GM12878 (cell line): ENCODE measurements at regions not wholly inside any gene's neighbourhood (a gene's known extent, or its start where the extent isn't known, plus 50 kb on each side); places are given as distances from the start of the nearest gene placed in this dataset.

Experiments
- ATAC-seq: fragments of 200-7000 bp; cut with Tn5 transposase; 3 replicates; pipeline ENCODE4 v1.9.1; 2020; ENCODE audit warnings: mild to moderate bottlenecking, moderate library complexity
- BruUV-seq: library from RNA; stranded (reverse); fragments of 400-500 nt; replicated peaks from 2 replicates; lab custom pipeline; 2021; lab: Mats Ljungman, UMichigan
- CTCF ChIA-PET: fragments of 300-600 bp; sonication (Branson Sonifier 250); formaldehyde crosslinking; extraction: SDS; loops from one replicate; lab custom pipeline; 2021; ENCODE audit warnings: inconsistent platforms; lab: Yijun Ruan, JAX
- POLR2A ChIA-PET: fragments of 350-600 bp; formaldehyde crosslinking; extraction: SDS; loops from one replicate; lab custom pipeline; 2021; ENCODE audit warnings: inconsistent platforms; lab: Charles Lee
- RAD21 ChIA-PET: fragments of 300-600 bp; sonication (Branson Sonifier 250); formaldehyde crosslinking; loops from one replicate; lab custom pipeline; 2023; ENCODE audit warnings: antibody characterized with exemption; ENCODE audit not compliant: unreplicated experiment; lab: Charles Lee
- SMC1A ChIA-PET: fragments of 300-600 bp; sonication (Branson Sonifier 250); formaldehyde crosslinking; loops from one replicate; lab custom pipeline; 2023; ENCODE audit not compliant: unreplicated experiment, uncharacterized antibody; lab: Charles Lee
- DNase-seq: peaks from one replicate; pipeline ENCODE4 v3.0.0-alpha.2; 2011; ENCODE audit warnings: low read depth, low spot score
- FAIRE-seq: peaks from 3 replicates; lab custom pipeline; 2011; peaks lifted over from hg19 to GRCh38; lab: Jason Lieb, UNC
- H2AFZ ChIP-seq: 2 replicates; pipeline ENCODE4 v1.6.0; 2011; ENCODE audit warnings: low read depth, low read length, control low read depth; ENCODE audit not compliant: control insufficient read depth
- H3K27ac ChIP-seq: 2 replicates; pipeline ENCODE4 v1.5.1; 2011; ENCODE audit warnings: control low read depth; ENCODE audit not compliant: control insufficient read depth, insufficient read depth
- H3K27me3 ChIP-seq, 2 experiments: replicated peaks in 1 of 2; 2 replicates each; pipeline versions ENCODE4 v1.6.0 to v1.6.1; 2011; ENCODE audit warnings: low read length in 1 of 2; ENCODE audit not compliant: control insufficient read depth in 2 of 2, insufficient read depth in 2 of 2
- H3K36me3 ChIP-seq, 2 experiments: 2 replicates each; pipeline ENCODE4 v1.5.1; 2011; ENCODE audit warnings: low read length in 1 of 2; ENCODE audit not compliant: control insufficient read depth in 2 of 2, insufficient read depth in 2 of 2
- H3K4me1 ChIP-seq: 2 replicates; pipeline ENCODE4 v1.6.1; 2011; ENCODE audit warnings: mild to moderate bottlenecking, low read length, moderate library complexity, mixed read lengths; ENCODE audit not compliant: control insufficient read depth, insufficient read depth
- H3K4me2 ChIP-seq: 2 replicates; pipeline ENCODE4 v1.6.0; 2011; ENCODE audit warnings: control low read depth; ENCODE audit not compliant: control insufficient read depth, insufficient read depth
- H3K4me3 ChIP-seq: fragments of 200-600 bp; sonication (generic); 2 replicates; pipeline ENCODE4 v1.5.1; 2016
- H3K79me2 ChIP-seq: 2 replicates; pipeline ENCODE4 v1.6.0; 2011; ENCODE audit warnings: low read length; ENCODE audit not compliant: control insufficient read depth, insufficient read depth
- H3K9ac ChIP-seq: 2 replicates; pipeline ENCODE4 v1.8.0; 2011; ENCODE audit warnings: low read length, control low read depth, mixed read lengths; ENCODE audit not compliant: control insufficient read depth, insufficient read depth
- H3K9me3 ChIP-seq: replicated peaks from 3 replicates; pipeline ENCODE4 v1.5.1; 2011; ENCODE audit warnings: mild to moderate bottlenecking, low read length; ENCODE audit not compliant: control insufficient read depth, insufficient read depth
- H4K20me1 ChIP-seq: 2 replicates; pipeline ENCODE4 v1.6.0; 2011; ENCODE audit not compliant: control insufficient read depth, insufficient read depth
- ASH2L ChIP-seq: fragments of 300-600, 200-600 bp; sonication (generic); IDR thresholded peaks from 2 replicates; pipeline ENCODE4 v1.6.1; 2017; ENCODE audit warnings: low read depth, mild to moderate bottlenecking, borderline replicate concordance
- BRCA1 ChIP-seq: IDR thresholded peaks from 2 replicates; pipeline ENCODE4 v1.6.1; 2011; ENCODE audit warnings: low read depth, low read length, improper control_type of control experiment
- CBX5 ChIP-seq: sonication (generic); IDR thresholded peaks from 2 replicates; pipeline ENCODE4 v1.6.1; 2016; ENCODE audit warnings: low read depth, moderate library complexity, mild to moderate bottlenecking, inconsistent platforms
- IKZF1 ChIP-seq: fragments of 450-650 bp; conservative IDR thresholded peaks from 2 replicates; pipeline ENCODE4 v1.6.1; 2017; ENCODE audit warnings: antibody characterized with exemption, mild to moderate bottlenecking
- LARP7 ChIP-seq: fragments of 450-650 bp; IDR thresholded peaks from 2 replicates; pipeline ENCODE4 v1.6.1; 2017; ENCODE audit warnings: mild to moderate bottlenecking
- MTA2 ChIP-seq: fragments of 450-650 bp; IDR thresholded peaks from 2 replicates; pipeline ENCODE4 v1.6.1; 2016; ENCODE audit warnings: low read depth, mild to moderate bottlenecking, moderate library complexity
- NR2C1 ChIP-seq: fragments of 450-650 bp; IDR thresholded peaks from 2 replicates; pipeline ENCODE4 v1.6.1; 2017; ENCODE audit warnings: antibody characterized with exemption, mild to moderate bottlenecking, moderate library complexity
- NRF1 ChIP-seq: conservative IDR thresholded peaks from 2 replicates; pipeline ENCODE4 v1.6.1; 2011; ENCODE audit warnings: mild to moderate bottlenecking, low read depth, low read length, improper control_type of control experiment
- SREBF1 ChIP-seq: IDR thresholded peaks from 2 replicates; pipeline ENCODE4 v1.6.1; 2012; ENCODE audit warnings: mild to moderate bottlenecking, low read length
- WRNIP1 ChIP-seq: IDR thresholded peaks from 2 replicates; pipeline ENCODE4 v1.6.1; 2011; ENCODE audit warnings: low read depth, low read length, improper control_type of control experiment, borderline replicate concordance
- YY1 ChIP-seq: IDR thresholded peaks from 2 replicates; pipeline ENCODE4 v1.6.1; 2011; ENCODE audit warnings: low read depth, mild to moderate bottlenecking, low read length
- WGBS: methylation state at CpG from one replicate; pipeline ENCODE4 v1.1.6; 2016; ENCODE audit warnings: low lambda C conversion rate; ENCODE audit not compliant: insufficient replicate concordance, insufficient coverage; ENCODE audit errors: missing lambda C conversion rate; 5-methylcytosine and 5-hydroxymethylcytosine counted together
- in situ Hi-C: fragments of 300-500 bp; cut with MboI; formaldehyde crosslinking; loops from 9 replicates; pipeline ENCODE4 v1.14.3; 2018; ENCODE audit warnings: mixed read lengths
- intact Hi-C: fragments of 100-400 bp; cut with micrococcal nuclease; formaldehyde crosslinking; loops from one replicate; pipeline ENCODE4 v1.14.2; 2022; ENCODE audit not compliant: unreplicated experiment
- TF ChIP-seq, protein P1 (sequence below): fragments of 150-350 bp; IDR thresholded peaks from 2 replicates; pipeline ENCODE4 v1.6.1; 2014; ENCODE audit warnings: mild to moderate bottlenecking, low read depth, low read length
- TF ChIP-seq, protein P2 (sequence below): fragments of 450-650 bp; formaldehyde crosslinking; IDR thresholded peaks from 2 replicates; pipeline ENCODE4 v1.5.0; 2022; ENCODE audit warnings: mild to moderate bottlenecking, missing genetic modification characterization

DNA sequence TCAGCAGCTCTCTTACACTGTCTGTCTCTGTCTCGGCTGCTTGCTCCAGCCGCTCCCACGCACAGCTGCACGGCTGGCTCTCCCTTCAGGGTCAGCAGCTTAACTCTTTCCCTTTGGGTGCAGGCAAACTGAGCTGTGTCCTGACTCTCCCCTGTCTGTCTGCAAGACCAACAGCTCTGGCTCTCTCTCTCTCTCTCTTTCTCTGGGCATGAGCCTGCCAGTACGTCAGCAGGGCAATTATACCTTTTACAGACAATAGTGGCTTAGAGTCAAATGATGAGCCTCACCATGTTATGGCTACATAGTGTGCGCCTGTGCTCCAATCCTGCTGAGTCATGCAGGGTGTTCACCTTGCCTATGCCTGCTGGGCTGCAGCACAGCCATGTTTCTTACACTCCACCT, 120.5 kb upstream of the DDHD1 start:
- in situ Hi-C loops = no loop called here
- Histone ChIP-seq H3K4me3 (no peak overlapping the region), H3K9ac (no peak overlapping the region), H3K27me3 (no peaks in the 10 kb centered on the region), H3K4me1 (no peaks in the 10 kb centered on the region), H3K9me3 (no peaks in the 10 kb centered on the region; the same call in 2 of the 3 replicates), H3K79me2 (no peaks in the 10 kb centered on the region), H2AFZ (no peak overlapping the region), H3K36me3 (no peaks in the 10 kb centered on the region), H3K4me2 (no peak overlapping the region), H4K20me1 (no peaks in the 10 kb centered on the region), H3K27ac (no peak overlapping the region)
- FAIRE-seq (no peak), ATAC-seq (no peak), DNase-seq (no peak)
- POLR2A ChIA-PET = no interaction called here
- RAD21 ChIA-PET = no interaction called here
- SMC1A ChIA-PET = no interaction called here
- WGBS = 66% methylated on average over 6 of the region's 6 CpGs
- BruUV-seq = no TSS peak
- TF ChIP-seq CBX5 (0 out of 2 replicates have a peak, but pooled peaks have one; percentile 45), SREBF1 (no peak)
- intact Hi-C loops = no loop called here
- CTCF ChIA-PET = interaction anchor here (2.3 kb wide), 1 partner anchor 22 kb away, joined by 6 read pairs; no protein-coding TSS in a partner anchor

DNA sequence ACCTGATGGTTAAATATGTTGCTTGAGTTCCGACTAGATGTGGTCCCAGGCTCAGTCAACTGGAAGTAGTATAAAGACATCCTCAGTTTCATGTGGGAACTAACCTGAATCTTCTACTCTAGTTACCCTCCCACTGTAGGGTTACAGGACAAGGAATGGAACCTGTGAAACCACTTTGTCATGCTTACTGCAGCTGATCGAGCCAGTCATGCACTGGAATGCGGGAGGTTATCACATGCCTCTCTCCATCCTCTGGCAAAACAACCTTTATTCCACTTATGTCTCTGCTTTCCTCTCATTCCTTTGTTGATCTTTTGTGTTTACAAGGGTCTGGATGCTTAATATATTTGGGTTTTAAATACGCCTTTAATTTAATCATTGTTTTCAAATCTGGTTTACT, 111.9 kb upstream of the DDHD1 start:
- ChIA-PET SMC1A (no interaction called here), CTCF (interaction anchor here (0.9 kb wide), 1 partner anchor 30 kb away, joined by 4 read pairs; no protein-coding TSS in a partner anchor), RAD21 (no interaction called here), POLR2A (no interaction called here)
- Histone ChIP-seq H3K4me1 (no peaks in the 10 kb centered on the region), H3K9me3 (no peaks in the 10 kb centered on the region), H3K36me3 (no peaks in the 10 kb centered on the region), H3K9ac (no peak overlapping the region), H2AFZ (no peak overlapping the region), H4K20me1 (no peaks in the 10 kb centered on the region), H3K4me3 (no peak overlapping the region), H3K27ac (no peak overlapping the region), H3K27me3 (no peaks in the 10 kb centered on the region), H3K4me2 (no peak overlapping the region), H3K79me2 (no peaks in the 10 kb centered on the region)
- in situ Hi-C loops (no loop called here), intact Hi-C loops (no loop called here)
- DNase-seq (no peak), FAIRE-seq (no peak), ATAC-seq (no peak)
- TF ChIP-seq BRCA1 (no peak), ASH2L (no peak), NRF1 (no peak), WRNIP1 (no peak), YY1 (no peak), NR2C1 (no peak), MTA2 (no peak), LARP7 (no peak), IKZF1 (no peak)
- TF ChIP-seq, protein P1, sequence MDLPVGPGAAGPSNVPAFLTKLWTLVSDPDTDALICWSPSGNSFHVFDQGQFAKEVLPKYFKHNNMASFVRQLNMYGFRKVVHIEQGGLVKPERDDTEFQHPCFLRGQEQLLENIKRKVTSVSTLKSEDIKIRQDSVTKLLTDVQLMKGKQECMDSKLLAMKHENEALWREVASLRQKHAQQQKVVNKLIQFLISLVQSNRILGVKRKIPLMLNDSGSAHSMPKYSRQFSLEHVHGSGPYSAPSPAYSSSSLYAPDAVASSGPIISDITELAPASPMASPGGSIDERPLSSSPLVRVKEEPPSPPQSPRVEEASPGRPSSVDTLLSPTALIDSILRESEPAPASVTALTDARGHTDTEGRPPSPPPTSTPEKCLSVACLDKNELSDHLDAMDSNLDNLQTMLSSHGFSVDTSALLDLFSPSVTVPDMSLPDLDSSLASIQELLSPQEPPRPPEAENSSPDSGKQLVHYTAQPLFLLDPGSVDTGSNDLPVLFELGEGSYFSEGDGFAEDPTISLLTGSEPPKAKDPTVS = no peak
- TF ChIP-seq, protein P2, sequence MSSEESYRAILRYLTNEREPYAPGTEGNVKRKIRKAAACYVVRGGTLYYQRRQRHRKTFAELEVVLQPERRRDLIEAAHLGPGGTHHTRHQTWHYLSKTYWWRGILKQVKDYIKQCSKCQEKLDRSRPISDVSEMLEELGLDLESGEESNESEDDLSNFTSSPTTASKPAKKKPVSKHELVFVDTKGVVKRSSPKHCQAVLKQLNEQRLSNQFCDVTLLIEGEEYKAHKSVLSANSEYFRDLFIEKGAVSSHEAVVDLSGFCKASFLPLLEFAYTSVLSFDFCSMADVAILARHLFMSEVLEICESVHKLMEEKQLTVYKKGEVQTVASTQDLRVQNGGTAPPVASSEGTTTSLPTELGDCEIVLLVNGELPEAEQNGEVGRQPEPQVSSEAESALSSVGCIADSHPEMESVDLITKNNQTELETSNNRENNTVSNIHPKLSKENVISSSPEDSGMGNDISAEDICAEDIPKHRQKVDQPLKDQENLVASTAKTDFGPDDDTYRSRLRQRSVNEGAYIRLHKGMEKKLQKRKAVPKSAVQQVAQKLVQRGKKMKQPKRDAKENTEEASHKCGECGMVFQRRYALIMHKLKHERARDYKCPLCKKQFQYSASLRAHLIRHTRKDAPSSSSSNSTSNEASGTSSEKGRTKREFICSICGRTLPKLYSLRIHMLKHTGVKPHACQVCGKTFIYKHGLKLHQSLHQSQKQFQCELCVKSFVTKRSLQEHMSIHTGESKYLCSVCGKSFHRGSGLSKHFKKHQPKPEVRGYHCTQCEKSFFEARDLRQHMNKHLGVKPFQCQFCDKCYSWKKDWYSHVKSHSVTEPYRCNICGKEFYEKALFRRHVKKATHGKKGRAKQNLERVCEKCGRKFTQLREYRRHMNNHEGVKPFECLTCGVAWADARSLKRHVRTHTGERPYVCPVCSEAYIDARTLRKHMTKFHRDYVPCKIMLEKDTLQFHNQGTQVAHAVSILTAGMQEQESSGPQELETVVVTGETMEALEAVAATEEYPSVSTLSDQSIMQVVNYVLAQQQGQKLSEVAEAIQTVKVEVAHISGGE = no peak
- WGBS = 66% methylated on average over 4 of the region's 4 CpGs
- no TSS peak for BruUV-seq
